ENCODE measurements at regions not wholly inside any gene's neighbourhood (a gene's known extent, or its start where the extent isn't known, plus 50 kb on each side); places are given as distances from the start of the nearest gene placed in this dataset.

GRCh38 chr12:74903522-74903921, 306.1 kb downstream of the KCNC2 start:
- Histone ChIP-seq H3K36me3 (ENCODE audit: control insufficient read depth, insufficient read depth, low read length) (no peaks in the 10 kb centered on the region), H3K4me2 (ENCODE audit: extremely low read depth, insufficient read depth, low read length) (no peak overlapping the region), H3K4me1 (ENCODE audit: control insufficient read depth, extremely low read depth, insufficient read depth, low read length) (no peaks in the 10 kb centered on the region), H4K20me1 (ENCODE audit: control insufficient read depth, extremely low read depth, insufficient read depth, low read length) (no peaks in the 10 kb centered on the region), H3K27me3 (ENCODE audit: control insufficient read depth, insufficient read depth, low read length) (no peaks in the 10 kb centered on the region), H3K79me2 (ENCODE audit: control insufficient read depth, insufficient read depth, low read length) (no peaks in the 10 kb centered on the region), H3K4me3 (replicated peaks in 1 of 4; ENCODE audit: control extremely low read depth in 1 of 4, insufficient read depth in 1 of 4, low read depth in 3 of 4, low read length in 4 of 4) (no peak overlapping the region), H3K9me3 (ENCODE audit: control insufficient read depth, insufficient read depth, low read depth, low read length) (no peaks in the 10 kb centered on the region), H2AFZ (ENCODE audit: low read length) (no peak overlapping the region), H3K27ac (ENCODE audit: insufficient read depth, low read length) (no peak overlapping the region), H3K9ac (ENCODE audit: insufficient read depth, low read length) (no peak overlapping the region)
- TF ChIP-seq CTCF (conservative IDR thresholded peaks at IDR 0.05 in 1 of 2, IDR thresholded peaks at IDR 0.05 in 1 of 2; ENCODE audit: low read depth in 1 of 2, low read length in 2 of 2): peak in 1 of 2 donors; percentile 24
- no peak for TF ChIP-seq EZH2 (IDR thresholded peaks at IDR 0.05; ENCODE audit: low read length, missing control alignments)
- DNase-seq (ENCODE audit: low read depth in 2 of 2): peak in 1 of 2 donors; percentile 6

GRCh38 chr12:74906224-74906623, 303.4 kb downstream of the KCNC2 start:
- no peaks in the 10 kb centered on the region for H3K27me3 ChIP-seq (ENCODE audit: control insufficient read depth, insufficient read depth, low read length)
- TF ChIP-seq EZH2 (IDR thresholded peaks at IDR 0.05; ENCODE audit: low read length, missing control alignments) (no peak), CTCF (conservative IDR thresholded peaks at IDR 0.05 in 1 of 2, IDR thresholded peaks at IDR 0.05 in 1 of 2; ENCODE audit: low read depth in 1 of 2, low read length in 2 of 2) (peak in 1 of 2 donors; percentile 18)
- no peak overlapping the region for H2AFZ ChIP-seq (ENCODE audit: low read length)
- H3K4me1 ChIP-seq (ENCODE audit: control insufficient read depth, extremely low read depth, insufficient read depth, low read length): no peaks in the 10 kb centered on the region
- no peaks in the 10 kb centered on the region for H3K79me2 ChIP-seq (ENCODE audit: control insufficient read depth, insufficient read depth, low read length)
- H3K36me3 ChIP-seq (ENCODE audit: control insufficient read depth, insufficient read depth, low read length): no peaks in the 10 kb centered on the region
- H3K9ac ChIP-seq (ENCODE audit: insufficient read depth, low read length): no peak overlapping the region
- H3K27ac ChIP-seq (ENCODE audit: insufficient read depth, low read length): no peak overlapping the region
- no peaks in the 10 kb centered on the region for H3K9me3 ChIP-seq (ENCODE audit: control insufficient read depth, insufficient read depth, low read depth, low read length)
- H4K20me1 ChIP-seq (ENCODE audit: control insufficient read depth, extremely low read depth, insufficient read depth, low read length): no peaks in the 10 kb centered on the region
- H3K4me2 ChIP-seq (ENCODE audit: extremely low read depth, insufficient read depth, low read length): no peak overlapping the region
- no peak overlapping the region for H3K4me3 ChIP-seq (replicated peaks in 1 of 4; ENCODE audit: control extremely low read depth in 1 of 4, insufficient read depth in 1 of 4, low read depth in 3 of 4, low read length in 4 of 4)
- no peak for DNase-seq (ENCODE audit: low read depth in 2 of 2)

- Histone ChIP-seq H3K9ac (ENCODE audit: insufficient read depth, low read length) (no peak overlapping the region), H2AFZ (ENCODE audit: low read length) (no peak overlapping the region), H3K9me3 (ENCODE audit: control insufficient read depth, insufficient read depth, low read depth, low read length) (no peaks in the 10 kb centered on the region), H3K4me3 (replicated peaks in 1 of 4; ENCODE audit: control extremely low read depth in 1 of 4, insufficient read depth in 1 of 4, low read depth in 3 of 4, low read length in 4 of 4) (no peak overlapping the region), H4K20me1 (ENCODE audit: control insufficient read depth, extremely low read depth, insufficient read depth, low read length) (no peaks in the 10 kb centered on the region), H3K4me2 (ENCODE audit: extremely low read depth, insufficient read depth, low read length) (no peak overlapping the region), H3K36me3 (ENCODE audit: control insufficient read depth, insufficient read depth, low read length) (no peaks in the 10 kb centered on the region), H3K79me2 (ENCODE audit: control insufficient read depth, insufficient read depth, low read length) (no peaks in the 10 kb centered on the region), H3K4me1 (ENCODE audit: control insufficient read depth, extremely low read depth, insufficient read depth, low read length) (no peaks in the 10 kb centered on the region), H3K27ac (ENCODE audit: insufficient read depth, low read length) (no peak overlapping the region), H3K27me3 (ENCODE audit: control insufficient read depth, insufficient read depth, low read length) (no peaks in the 10 kb centered on the region)
- DNase-seq (ENCODE audit: low read depth in 2 of 2): no peak
- TF ChIP-seq EZH2 (IDR thresholded peaks at IDR 0.05; ENCODE audit: low read length, missing control alignments) (no peak), CTCF (conservative IDR thresholded peaks at IDR 0.05 in 1 of 2, IDR thresholded peaks at IDR 0.05 in 1 of 2; ENCODE audit: low read depth in 1 of 2, low read length in 2 of 2) (no peak)
These were observed 298.8 kb downstream of the KCNC2 start for GRCh38 chr12:74910831-74911230.
